Neural cell (in vitro differentiated cells): ENCODE measurements at regions not wholly inside any gene's neighbourhood (a gene's known extent, or its start where the extent isn't known, plus 50 kb on each side); places are given as distances from the start of the nearest gene placed in this dataset.

Experiments
- CTCF ChIP-seq: fragments of 450-650 bp; IDR thresholded peaks from 2 replicates; pipeline ENCODE4 v1.5.1; 2014; ENCODE audit warnings: antibody characterized with exemption, mild to moderate bottlenecking, moderate library complexity; ENCODE audit not compliant: poor library complexity, severe bottlenecking
- EP300 ChIP-seq: fragments of 450-650 bp; conservative IDR thresholded peaks from 2 replicates; pipeline ENCODE4 v1.6.1; 2014; ENCODE audit warnings: antibody characterized with exemption, mild to moderate bottlenecking, moderate library complexity; ENCODE audit not compliant: poor library complexity, severe bottlenecking
- EZH2 ChIP-seq: fragments of 200-600, 300-800 bp; shearing (Covaris generic), sonication (generic); IDR thresholded peaks from 2 replicates; pipeline ENCODE4 v1.6.1; 2014; ENCODE audit warnings: antibody characterized with exemption, low read length, borderline replicate concordance, mild to moderate bottlenecking; ENCODE audit not compliant: insufficient read depth, poor library complexity, severe bottlenecking
- MXI1 ChIP-seq: fragments of 450-650 bp; conservative IDR thresholded peaks from 2 replicates; pipeline ENCODE4 v1.6.1; 2014; ENCODE audit warnings: antibody characterized with exemption, mild to moderate bottlenecking; ENCODE audit not compliant: poor library complexity, severe bottlenecking
- POLR2AphosphoS5 ChIP-seq: IDR thresholded peaks from 2 replicates; pipeline ENCODE4 v1.6.1; 2012
- REST ChIP-seq: IDR thresholded peaks from 2 replicates; pipeline ENCODE4 v1.6.1; 2012; ENCODE audit warnings: borderline replicate concordance
- TAF1 ChIP-seq: IDR thresholded peaks from 2 replicates; pipeline ENCODE4 v1.6.1; 2012; ENCODE audit warnings: low read depth

- TF ChIP-seq POLR2AphosphoS5 (no peak), EZH2 (no peak), CTCF (no peak), EP300 (no peak), REST (no peak), MXI1 (no peak), TAF1 (no peak)
These were observed 263.5 kb downstream of the TAF11L14 start for GRCh38 chr5:17897776-17898175.
